GM19238 (cell line): ENCODE measurements at regions not wholly inside any gene's neighbourhood (a gene's known extent, or its start where the extent isn't known, plus 50 kb on each side); places are given as distances from the start of the nearest gene placed in this dataset.

Source experiments
- DNase-seq: peaks from one replicate; pipeline ENCODE4 v3.0.0; 2011; ENCODE audit warnings: low spot score; ENCODE audit not compliant: insufficient read length

DNA sequence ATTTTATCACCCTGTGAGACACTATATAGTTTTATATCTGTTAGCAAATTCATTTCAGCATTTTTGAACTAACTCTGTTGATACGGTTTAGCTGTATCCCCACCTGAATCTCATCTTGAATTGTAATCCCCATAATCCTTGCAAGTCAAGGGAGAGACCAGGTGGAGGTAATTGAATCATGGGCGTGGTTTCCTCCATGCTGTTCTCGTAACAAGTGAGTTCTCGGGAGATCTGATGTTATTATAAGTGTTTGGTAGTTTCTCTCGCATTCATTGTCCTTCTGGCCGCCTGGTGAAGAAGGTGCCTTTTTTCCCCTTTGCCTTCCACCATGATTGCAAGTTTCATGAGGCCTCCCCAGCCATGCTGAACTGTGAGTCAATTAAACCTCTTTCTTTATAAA lies 53.2 kb upstream of the TMC3 start:
- no peak for DNase-seq

GRCh38 chr15:81425905-81426304 lies 51.9 kb upstream of the TMC3 start:
- no peak for DNase-seq
